RWPE2 (cell line): ENCODE measurements at regions not wholly inside any gene's neighbourhood (a gene's known extent, or its start where the extent isn't known, plus 50 kb on each side); places are given as distances from the start of the nearest gene placed in this dataset.

Experiments
- ATAC-seq: fragments of 200-7000 bp; cut with Tn5 transposase; 3 replicates; pipeline ENCODE4 v1.9.1; 2021; ENCODE audit warnings: low read depth
- DNase-seq: peaks from one replicate; pipeline ENCODE4 v3.0.0-alpha.2; 2020; ENCODE audit warnings: low spot score
- H3K27ac ChIP-seq: fragments of 450-650 bp; 2 replicates; pipeline ENCODE4 v1.5.1; 2017; ENCODE audit warnings: mild to moderate bottlenecking; ENCODE audit not compliant: poor library complexity, severe bottlenecking
- H3K27me3 ChIP-seq: fragments of 250-450 bp; sonication (Bioruptor Pico); 2 replicates; pipeline ENCODE4 v1.5.1; 2021; ENCODE audit warnings: mild to moderate bottlenecking, moderate library complexity; ENCODE audit not compliant: insufficient read depth, poor library complexity, severe bottlenecking
- H3K36me3 ChIP-seq: fragments of 250-450 bp; sonication (Bioruptor Pico); 2 replicates; pipeline ENCODE4 v1.5.1; 2020; ENCODE audit warnings: low read depth, mild to moderate bottlenecking, moderate library complexity
- H3K4me1 ChIP-seq: fragments of 250-450 bp; sonication (Bioruptor Pico); 2 replicates; pipeline ENCODE4 v1.5.1; 2021; ENCODE audit warnings: mild to moderate bottlenecking, moderate library complexity; ENCODE audit not compliant: insufficient read depth, poor library complexity, severe bottlenecking
- H3K4me3 ChIP-seq: fragments of 250-450 bp; sonication (Bioruptor Pico); 2 replicates; pipeline ENCODE4 v1.5.1; 2021; ENCODE audit warnings: mild to moderate bottlenecking, moderate library complexity; ENCODE audit not compliant: severe bottlenecking
- H3K9me3 ChIP-seq: fragments of 250-450 bp; sonication (Bioruptor Pico); 2 replicates; pipeline ENCODE4 v1.5.1; 2021; ENCODE audit warnings: mild to moderate bottlenecking, moderate library complexity; ENCODE audit not compliant: severe bottlenecking
- TF ChIP-seq, protein P1 (sequence below): fragments of 450-650 bp; IDR thresholded peaks from one replicate; pipeline ENCODE4 v1.5.1; 2017; ENCODE audit warnings: mild to moderate bottlenecking, moderate library complexity; ENCODE audit not compliant: poor library complexity, severe bottlenecking

DNA sequence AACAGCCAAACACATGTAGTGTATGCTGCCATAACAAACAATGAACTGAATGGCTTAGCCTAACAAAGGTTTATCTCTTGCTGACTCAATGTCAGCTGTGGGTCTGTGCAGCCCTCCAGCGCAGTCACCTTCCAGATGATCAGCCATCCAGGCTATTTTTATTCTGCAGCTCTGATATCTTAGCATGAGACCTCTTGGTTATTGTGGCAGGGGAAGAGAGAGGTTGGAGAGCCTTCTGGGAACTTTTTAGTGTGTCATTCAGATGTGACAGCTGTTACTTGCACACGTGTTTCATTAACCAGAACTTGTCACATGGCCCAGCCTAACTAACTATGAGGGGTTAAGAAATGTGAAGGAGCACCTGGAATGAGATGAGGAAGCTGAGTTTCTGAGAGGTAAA is 202.5 kb downstream of the DHX35 start:
- H3K4me3 ChIP-seq: no peak overlapping the region
- no peak overlapping the region for H3K27ac ChIP-seq
- no peaks in the 10 kb centered on the region for H3K36me3 ChIP-seq
- no peaks in the 10 kb centered on the region for H3K27me3 ChIP-seq
- TF ChIP-seq, protein P1, sequence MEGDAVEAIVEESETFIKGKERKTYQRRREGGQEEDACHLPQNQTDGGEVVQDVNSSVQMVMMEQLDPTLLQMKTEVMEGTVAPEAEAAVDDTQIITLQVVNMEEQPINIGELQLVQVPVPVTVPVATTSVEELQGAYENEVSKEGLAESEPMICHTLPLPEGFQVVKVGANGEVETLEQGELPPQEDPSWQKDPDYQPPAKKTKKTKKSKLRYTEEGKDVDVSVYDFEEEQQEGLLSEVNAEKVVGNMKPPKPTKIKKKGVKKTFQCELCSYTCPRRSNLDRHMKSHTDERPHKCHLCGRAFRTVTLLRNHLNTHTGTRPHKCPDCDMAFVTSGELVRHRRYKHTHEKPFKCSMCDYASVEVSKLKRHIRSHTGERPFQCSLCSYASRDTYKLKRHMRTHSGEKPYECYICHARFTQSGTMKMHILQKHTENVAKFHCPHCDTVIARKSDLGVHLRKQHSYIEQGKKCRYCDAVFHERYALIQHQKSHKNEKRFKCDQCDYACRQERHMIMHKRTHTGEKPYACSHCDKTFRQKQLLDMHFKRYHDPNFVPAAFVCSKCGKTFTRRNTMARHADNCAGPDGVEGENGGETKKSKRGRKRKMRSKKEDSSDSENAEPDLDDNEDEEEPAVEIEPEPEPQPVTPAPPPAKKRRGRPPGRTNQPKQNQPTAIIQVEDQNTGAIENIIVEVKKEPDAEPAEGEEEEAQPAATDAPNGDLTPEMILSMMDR: no peak
- H3K9me3 ChIP-seq: no peaks in the 10 kb centered on the region
- no peaks in the 10 kb centered on the region for H3K4me1 ChIP-seq
- ATAC-seq: no peak
- no peak for DNase-seq

DNA sequence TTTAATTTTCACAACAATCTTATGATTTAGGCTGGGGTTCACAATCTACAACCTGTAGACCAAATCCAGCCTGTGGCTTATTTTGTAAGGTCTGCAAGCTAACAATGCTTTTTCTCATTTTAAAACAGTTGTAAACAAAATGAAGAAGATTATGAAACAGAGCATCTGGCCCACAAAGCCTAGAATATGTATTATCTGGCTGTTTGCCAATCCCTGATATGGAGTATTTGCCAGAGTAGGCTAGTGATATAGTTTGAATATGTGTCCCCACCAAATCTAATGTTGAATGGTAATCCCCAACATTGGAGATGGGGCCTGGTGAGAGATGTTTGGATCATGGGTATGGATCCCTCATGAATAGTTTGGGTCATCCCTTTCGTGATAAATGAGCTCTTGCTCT is 201.8 kb downstream of the DHX35 start:
- no peak overlapping the region for H3K4me3 ChIP-seq
- no peaks in the 10 kb centered on the region for H3K27me3 ChIP-seq
- H3K27ac ChIP-seq: no peak overlapping the region
- TF ChIP-seq, protein P1: no peak
- no peak for DNase-seq
- ATAC-seq: no peak
- no peaks in the 10 kb centered on the region for H3K4me1 ChIP-seq
- no peaks in the 10 kb centered on the region for H3K36me3 ChIP-seq
- H3K9me3 ChIP-seq: no peaks in the 10 kb centered on the region

DNA sequence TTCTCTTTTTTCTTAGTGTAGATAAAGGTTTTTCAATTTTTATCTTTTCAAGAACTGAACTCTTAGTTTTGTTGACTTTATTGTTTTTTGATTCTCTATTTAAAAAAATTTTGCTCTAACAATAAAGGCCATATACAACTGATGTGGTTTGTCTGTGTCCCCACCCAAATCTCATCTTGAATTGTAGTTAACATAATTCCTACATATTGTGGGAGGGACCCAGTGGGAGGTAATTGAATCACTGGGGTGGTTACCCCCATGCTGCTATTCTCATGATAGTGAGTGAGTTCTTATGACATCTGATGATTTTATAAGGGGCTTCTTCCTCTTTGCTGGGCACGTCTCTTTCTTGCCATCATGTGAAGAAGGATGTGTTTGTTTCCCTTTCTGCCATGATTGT is 199.8 kb downstream of the DHX35 start:
- Histone ChIP-seq H3K27me3 (no peaks in the 10 kb centered on the region), H3K36me3 (no peaks in the 10 kb centered on the region), H3K4me3 (no peak overlapping the region), H3K4me1 (no peaks in the 10 kb centered on the region), H3K9me3 (no peaks in the 10 kb centered on the region), H3K27ac (no peak overlapping the region)
- TF ChIP-seq, protein P1: no peak
- ATAC-seq (no peak), DNase-seq (no peak)

DNA sequence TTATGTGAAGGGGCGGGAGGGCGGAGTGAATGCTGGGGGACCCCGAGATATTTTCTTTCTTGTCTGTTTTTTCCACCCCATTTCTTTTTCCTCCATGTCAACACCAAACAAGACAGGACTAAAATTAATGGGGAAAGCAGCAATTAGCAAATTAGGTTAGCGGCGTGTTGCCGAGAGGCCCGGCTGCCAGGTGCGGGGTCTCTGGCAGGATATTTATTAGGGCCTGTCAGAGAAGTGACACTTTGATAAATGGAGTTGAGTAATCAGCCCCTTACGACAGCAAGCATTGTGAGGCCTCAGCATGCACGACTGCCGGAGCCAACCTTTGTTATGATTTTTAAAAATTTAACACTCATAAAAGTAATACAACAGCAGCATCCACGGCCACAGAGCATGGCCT is 193.8 kb downstream of the DHX35 start:
- no peak overlapping the region for H3K4me3 ChIP-seq
- no peak for ATAC-seq

DNA sequence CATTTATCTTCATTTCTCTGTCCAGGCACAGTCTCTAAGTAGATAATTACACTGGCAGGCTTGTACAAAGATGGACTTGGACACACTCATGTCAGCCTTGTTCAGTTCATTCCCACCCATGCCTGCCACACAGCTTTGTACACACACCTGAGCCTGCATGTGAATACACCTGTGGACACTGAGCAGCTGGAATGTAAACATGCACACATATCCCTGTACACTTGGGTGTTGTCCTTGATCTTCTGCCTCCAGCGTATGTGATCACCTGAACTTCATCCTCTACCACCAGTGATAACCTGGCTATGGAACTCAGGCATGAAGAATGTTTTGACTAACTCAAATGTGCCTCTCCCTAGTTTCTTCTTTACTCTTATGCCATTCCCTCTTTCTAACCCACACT is 190.6 kb downstream of the DHX35 start:
- no peak for DNase-seq
- TF ChIP-seq, protein P1: no peak
- no peak overlapping the region for H3K4me3 ChIP-seq
- peaks cover 20% of the 10 kb centered on the region for H3K27me3 ChIP-seq
- no peaks in the 10 kb centered on the region for H3K4me1 ChIP-seq
- H3K36me3 ChIP-seq: no peaks in the 10 kb centered on the region
- no peak for ATAC-seq
- no peak overlapping the region for H3K27ac ChIP-seq
- H3K9me3 ChIP-seq: no peaks in the 10 kb centered on the region

More for the DNA sequence above, 193.8 kb downstream of the DHX35 start:
- no peaks in the 10 kb centered on the region for H3K36me3 ChIP-seq
- H3K4me1 ChIP-seq: no peaks in the 10 kb centered on the region
- no peak for DNase-seq
- H3K9me3 ChIP-seq: no peaks in the 10 kb centered on the region
- TF ChIP-seq, protein P1: no peak
- H3K27me3 ChIP-seq: peaks cover 15% of the 10 kb centered on the region
- H3K27ac ChIP-seq: no peak overlapping the region
